GM18519 (cell line): ENCODE measurements at regions not wholly inside any gene's neighbourhood (a gene's known extent, or its start where the extent isn't known, plus 50 kb on each side); places are given as distances from the start of the nearest gene placed in this dataset.
"Not testable (repeated sequence)": the region's sequence is repeated elsewhere in the genome, so short reads cannot be mapped to it uniquely, and the experiment has no call there.

Source experiments
- ATAC-seq: cut with Tn5 transposase; IDR thresholded peaks from one replicate; pipeline ENCODE4 v1.9.1; 2021; ENCODE audit warnings: mild to moderate bottlenecking, moderate library complexity; ENCODE audit not compliant: unreplicated experiment, low FRiP score

DNA sequence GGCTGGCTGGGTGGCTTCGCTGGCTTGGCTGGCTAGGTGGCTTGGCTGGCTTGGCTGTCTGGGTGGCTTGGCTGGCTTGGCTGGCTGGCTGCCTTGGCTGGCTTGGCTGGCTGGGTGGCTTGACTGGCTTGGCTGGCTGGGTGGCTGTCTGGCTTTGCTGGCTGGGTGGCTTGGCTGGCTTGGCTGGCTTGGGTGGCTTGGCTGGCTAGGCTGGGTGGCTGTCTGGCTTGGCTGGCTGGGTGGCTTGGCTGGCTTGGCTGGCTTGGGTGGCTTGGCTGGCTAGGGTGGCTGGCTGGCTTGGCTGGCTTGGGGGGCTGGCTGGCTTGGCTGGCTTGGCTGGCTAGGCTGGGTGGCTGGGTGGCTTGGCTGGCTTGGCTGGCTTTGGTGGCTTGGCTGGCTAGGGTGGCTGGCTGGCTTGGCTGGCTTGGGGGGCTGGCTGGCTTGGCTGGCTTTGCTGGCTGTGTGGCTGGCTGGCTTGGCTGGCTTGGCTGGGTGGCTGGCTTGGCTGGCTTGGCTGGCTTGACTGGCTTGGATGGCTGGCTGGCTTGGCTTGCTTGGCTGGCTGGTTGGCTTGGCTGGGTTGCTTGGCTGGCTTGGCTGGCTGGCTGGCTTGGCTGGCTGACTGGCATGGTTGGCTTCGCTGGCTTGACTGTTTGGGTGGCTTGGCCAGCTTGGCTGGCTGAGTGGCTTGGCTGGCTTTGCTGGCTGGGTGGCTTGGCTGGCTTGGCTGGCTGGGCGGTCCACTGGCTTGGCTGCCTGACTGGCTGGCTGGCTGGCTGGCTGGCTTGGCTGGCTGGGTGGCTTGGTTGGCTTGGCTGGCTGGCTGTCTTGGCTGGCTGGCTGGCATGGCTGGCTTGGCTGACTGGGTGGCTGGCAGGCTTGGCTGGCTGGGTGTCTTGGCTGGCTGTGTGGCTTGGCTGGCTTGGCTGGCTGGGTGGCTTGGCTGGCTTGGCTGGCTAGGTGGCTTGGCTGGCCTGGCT is 436.3 kb downstream of the GOLGA6L6 start:
- ATAC-seq: not testable (repeated sequence)

DNA sequence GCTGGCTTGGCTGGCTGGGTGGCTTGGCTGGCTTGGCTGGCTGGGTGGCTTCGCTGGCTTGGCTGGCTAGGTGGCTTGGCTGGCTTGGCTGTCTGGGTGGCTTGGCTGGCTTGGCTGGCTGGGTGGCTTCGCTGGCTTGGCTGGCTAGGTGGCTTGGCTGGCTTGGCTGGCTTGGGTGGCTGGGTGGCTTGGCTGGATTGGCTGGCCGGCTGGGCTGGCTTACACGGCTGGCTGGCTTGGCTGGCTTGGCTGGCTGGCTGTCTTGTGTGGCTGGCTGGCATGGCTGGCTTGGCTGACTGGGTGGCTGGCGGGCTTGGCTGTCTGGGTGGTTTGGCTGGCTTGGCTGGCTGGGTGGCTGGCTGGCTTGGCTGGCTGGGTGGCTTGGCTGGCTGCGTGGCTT is 437.0 kb downstream of the GOLGA6L6 start:
- not testable (repeated sequence) for ATAC-seq

DNA sequence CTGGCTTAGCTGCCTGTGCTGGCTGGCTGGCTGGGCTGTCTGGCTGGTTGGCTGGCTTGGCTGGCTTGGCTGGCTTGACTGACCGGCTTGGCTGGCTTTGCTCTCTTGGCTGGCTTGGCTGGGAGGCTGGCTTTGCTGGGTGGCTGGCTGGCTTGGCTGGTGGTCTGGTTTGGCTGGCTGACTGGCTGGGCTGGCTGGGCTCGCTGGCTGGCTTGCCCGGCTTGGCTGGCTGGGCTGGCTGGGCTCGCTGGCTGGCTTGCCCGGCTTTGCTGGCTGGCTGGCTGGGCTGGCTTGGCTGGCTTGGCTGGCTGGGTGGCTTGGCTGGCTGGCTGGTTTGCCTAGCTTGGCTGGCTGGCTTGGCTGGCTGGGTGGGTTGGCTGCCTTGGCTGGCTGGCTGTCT is 438.7 kb downstream of the GOLGA6L6 start:
- not testable (repeated sequence) for ATAC-seq

DNA sequence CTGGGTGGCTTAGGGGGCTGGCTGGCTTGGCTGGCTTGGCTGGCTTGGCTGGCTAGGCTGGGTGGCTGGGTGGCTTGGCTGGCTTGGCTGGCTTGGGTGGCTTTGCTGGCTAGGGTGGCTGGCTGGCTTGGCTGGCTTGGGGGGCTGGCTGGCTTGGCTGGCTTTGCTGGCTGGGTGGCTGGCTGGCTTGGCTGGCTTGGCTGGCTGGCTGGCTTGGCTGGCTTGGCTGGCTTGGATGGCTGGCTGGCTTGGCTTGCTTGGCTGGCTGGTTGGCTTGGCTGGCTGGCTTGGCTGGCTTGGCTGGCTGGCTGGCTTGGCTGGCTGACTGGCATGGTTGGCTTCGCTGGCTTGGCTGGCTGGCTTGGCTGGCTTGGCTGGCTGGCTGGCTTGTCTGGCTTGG is 439.4 kb downstream of the GOLGA6L6 start:
- ATAC-seq: not testable (repeated sequence)

DNA sequence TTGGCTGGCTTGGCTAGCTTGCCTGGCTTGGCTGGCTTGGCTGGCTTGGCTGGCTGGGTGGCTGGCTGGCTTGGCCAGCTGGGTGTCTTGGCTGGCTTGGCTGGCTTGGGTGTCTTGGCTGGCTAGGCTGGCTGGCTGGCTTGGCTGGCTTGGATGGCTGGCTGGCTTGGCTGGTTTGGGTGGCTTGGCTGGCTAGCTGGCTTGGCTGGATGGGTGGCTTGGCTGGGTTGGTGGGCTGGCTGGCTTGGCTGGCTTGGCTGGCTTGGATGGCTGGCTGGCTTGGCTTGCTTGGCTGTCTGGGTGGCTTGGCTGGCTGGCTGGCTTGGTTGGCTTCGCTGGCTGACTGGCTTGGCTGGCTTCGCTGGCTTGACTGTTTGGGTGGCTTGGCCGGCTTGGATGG is 440.3 kb downstream of the GOLGA6L6 start:
- not testable (repeated sequence) for ATAC-seq

DNA sequence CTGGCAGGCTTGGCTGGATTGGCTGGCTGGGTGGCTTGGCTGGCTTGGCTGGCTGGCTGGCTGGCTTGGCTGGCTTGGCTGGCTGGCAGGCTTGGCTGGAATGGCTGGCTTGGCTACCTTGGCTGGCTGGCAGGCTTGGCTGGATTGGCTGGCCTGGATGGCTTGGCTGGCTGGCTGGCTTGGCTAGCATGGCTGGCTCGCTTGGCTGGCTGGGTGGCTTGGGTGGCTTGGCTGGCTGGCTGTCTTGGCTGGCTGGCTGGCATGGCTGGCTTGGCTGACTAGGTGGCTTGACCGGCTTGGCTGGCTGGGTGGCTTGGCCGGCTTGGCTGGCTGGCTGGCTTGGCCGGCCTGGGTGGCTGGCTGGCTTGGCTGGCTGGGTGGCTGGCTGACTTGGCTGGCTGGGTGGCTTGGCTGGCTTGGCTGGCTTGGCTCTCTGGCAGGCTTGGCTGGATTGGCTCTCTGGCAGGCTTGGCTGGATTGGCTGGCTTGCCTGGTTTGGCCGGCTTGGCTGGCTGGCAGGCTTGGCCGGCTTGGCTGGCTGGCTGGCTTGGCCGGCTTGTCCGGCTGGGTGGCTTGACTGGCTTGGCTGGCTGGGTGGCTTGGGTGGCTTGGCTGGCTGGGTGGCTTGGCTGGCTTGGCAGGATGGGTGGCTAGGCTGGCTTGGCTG is 440.9 kb downstream of the GOLGA6L6 start:
- not testable (repeated sequence) for ATAC-seq

DNA sequence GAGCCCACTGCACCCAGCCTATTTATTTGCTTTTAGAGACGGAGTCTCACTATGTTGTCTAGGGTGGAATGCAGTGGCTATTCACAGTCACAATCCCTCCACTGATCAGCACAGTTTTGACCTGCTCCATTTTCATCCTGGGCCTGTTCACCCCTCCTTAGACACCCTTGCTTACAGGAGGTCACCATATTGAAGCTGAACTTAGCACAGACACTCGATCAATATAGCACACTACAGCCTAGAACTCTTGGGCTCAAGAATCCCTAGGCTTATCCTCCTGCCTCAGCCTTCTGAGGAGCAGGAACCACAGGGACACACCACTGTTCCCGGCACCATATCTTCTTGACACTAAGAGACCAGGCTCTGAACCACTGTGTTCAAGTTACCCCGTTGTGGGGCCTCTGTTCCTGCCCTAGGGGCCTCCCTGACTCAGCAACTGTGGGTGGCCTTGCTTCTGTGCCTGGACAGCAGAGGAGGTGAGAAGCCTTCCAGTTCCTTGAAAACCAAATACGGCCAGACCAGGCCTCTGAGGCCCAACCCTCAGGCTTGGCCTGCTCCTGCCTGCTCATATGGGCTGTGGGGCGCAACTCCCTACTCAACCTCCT is 445.8 kb downstream of the GOLGA6L6 start:
- not testable (repeated sequence) for ATAC-seq

DNA sequence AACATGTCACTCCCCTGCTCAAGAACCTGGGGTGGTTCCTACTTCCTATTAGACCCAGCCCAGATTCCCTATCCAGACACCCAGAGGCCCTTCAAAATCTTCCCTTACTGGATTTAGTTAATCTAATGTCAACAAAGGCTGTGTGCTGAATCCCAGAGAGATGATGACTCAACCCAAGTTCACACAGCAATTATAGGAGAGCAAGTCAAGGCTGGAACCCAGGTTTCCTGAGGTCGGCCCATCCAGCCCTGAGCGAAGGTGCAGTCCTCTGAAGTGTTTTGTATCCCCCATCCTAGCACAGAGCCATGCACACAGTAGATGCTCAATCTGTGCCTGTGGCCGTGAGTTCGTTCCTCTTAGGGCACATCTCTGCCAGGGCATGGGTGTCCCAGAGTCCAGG is 452.1 kb downstream of the GOLGA6L6 start:
- not testable (repeated sequence) for ATAC-seq

DNA sequence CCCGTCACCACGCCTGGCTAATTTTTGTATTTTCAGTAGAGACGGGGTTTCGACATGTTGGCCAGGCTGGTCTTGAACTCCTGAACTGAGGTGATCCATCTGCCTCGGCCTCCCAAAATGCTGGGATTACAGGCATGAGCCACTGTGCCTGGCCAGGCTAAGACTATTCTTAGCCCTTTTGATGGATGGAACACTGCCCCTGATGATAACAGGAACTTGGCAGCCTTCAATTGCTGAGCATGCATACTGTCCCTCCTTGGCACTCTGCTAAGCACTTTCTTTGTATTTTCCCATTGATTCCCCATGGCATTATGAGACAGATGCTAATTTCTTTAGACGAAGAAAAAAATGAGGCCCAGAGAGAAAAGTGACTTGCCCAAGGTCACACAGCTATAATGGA is 457.6 kb downstream of the GOLGA6L6 start:
- ATAC-seq: not testable (repeated sequence)

DNA sequence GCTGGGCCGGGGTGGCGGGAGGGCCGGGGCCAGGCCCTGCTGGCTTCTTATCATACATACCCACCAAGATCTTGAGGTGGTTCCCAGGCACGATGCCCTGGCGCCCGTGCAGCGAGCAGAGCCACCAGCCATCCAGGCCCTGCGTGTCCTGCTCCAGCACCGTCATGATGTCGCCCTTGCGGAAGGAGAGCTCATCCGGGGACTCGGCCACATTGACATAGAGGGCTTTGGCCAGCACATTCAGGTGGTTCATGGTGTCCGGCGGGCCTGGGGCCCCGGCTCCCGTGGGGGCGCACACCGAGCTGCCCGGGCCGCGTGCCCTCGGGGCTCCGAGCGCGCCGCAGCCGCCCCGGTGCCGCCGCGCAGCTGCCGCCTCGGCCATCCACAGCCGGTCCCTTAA is 467.5 kb downstream of the GOLGA6L6 start:
- ATAC-seq: not testable (repeated sequence)

DNA sequence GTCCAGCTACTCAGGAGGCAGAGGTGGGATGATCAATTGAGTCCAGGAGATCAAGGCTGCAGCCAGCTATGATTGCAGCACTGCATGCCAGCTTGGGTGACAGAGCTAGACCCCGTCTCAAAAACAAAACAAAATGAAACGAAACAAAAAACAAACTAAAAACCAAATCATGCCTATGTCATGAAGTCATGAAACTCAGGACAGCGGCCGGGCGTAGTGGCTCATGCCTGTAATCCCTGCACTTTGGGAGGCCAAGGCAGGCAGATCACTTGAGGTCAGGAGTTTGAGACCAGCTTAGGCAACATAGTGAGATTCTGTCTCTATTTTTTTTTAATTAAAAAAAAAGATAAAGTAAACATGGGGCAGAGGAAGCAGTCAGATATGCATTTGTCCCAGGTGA is 472.6 kb downstream of the GOLGA6L6 start:
- not testable (repeated sequence) for ATAC-seq

DNA sequence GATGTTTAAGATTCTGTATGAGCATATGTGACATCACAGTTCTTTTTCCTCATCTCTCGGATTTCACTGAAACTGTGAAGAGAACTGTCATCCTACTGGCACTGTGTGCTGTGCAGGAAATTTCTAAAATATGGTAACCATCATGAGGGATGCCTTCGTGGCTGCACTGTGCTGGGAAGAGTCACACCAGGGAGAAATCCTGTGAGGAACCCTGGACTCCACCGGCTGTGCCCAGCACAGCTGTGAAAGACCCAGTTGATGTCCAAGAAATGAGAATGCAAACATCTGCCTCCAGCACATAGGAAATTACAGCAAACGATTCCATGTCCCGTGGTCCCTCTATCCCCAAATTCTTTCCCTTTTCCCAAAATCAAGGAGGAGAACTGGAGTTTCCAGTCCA is 475.4 kb downstream of the GOLGA6L6 start:
- ATAC-seq: not testable (repeated sequence)

DNA sequence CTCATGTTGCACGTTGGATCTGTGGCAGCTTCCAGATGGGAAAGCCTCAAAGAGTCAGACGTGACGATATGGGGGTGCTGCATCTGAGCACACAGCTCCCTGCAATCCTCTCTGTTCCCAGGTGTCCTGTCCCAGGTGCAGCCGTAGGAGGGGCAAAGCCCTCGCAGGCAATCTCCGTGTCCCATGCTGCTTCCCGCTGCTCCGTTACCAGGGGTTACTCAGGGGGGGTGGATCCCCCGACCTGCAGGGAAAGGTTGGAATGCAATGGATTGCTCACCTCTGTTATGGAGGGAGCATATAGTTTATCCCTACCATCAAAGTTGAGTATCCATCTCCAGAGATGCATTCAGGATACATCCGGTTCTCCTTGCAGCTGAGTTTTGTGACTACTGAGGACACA is 476.1 kb downstream of the GOLGA6L6 start:
- not testable (repeated sequence) for ATAC-seq

DNA sequence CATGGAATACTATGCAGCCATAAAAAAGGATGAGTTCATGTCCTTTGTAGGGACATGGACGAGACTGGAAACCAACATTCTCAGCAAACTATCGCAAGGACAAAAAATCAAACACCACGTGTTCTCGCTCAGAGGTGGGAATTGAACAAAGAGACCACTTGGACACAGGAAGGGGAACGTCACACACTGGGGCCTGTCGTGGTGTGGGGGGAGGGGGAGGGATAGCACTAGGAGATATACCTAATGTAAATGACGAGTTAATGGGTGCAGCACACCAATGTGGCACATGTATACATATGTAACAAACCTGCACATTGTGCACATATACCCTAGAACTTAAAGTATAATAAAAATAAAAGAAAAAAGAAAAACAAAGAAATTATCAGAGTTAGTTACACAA is 478.4 kb downstream of the GOLGA6L6 start:
- not testable (repeated sequence) for ATAC-seq

DNA sequence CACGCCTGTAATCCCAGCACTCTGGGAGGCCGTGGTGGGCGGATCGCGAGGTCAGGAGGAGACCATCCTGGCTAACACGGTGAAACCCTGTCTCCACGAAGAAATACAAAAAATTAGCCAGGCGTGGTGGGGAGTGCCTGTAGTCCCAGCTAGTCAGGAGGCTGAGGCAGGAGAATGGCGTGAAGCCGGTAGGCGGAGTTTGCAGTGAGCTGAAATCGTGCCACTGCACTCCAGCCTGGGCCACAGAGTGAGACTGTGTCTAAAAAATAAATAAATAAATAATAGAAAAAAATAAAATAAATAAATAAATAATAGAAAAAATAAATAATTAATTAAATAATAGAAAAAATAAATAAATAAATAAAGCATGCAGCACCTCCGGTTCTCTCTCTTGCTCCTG is 480.8 kb downstream of the GOLGA6L6 start:
- not testable (repeated sequence) for ATAC-seq

DNA sequence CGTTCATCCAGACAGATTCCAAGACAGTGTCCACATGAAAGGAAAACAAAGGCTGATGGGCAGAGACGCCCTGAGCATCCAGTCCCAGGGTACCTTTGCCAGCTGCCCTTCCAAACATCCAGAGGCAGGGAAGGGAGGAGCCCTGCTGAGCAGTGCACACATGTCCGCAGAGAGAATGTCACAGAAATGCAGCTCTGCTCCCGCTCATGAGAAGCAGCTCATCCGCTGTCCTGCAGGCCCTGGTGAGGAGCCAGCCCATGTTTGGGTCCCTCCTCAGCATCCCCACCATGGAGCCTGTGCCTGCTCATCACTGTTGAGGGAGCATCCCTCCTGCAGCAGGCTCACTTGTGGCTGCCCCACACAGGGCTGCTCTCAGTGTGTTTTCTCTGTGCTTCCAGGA is 484.7 kb downstream of the GOLGA6L6 start:
- not testable (repeated sequence) for ATAC-seq

DNA sequence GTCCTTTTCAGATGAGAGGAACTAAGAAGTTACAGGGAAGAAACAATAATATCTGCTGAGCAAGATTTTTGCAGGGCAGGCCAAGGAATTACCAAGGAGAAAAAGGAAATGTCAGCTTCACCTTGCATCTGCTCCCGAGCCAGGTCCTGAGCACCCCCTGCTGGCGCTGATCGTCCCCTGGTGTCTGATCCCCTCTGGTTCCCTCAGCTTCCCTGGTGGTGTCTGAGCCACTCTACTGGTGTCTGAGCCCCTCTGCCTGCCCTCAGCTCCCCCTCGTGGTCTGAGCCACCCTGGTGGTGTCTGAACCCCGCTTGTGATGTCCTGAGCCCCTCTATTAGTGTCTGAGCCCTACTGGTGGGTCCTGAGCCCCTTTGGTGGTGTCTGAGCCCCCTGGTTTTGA is 485.7 kb downstream of the GOLGA6L6 start:
- not testable (repeated sequence) for ATAC-seq

DNA sequence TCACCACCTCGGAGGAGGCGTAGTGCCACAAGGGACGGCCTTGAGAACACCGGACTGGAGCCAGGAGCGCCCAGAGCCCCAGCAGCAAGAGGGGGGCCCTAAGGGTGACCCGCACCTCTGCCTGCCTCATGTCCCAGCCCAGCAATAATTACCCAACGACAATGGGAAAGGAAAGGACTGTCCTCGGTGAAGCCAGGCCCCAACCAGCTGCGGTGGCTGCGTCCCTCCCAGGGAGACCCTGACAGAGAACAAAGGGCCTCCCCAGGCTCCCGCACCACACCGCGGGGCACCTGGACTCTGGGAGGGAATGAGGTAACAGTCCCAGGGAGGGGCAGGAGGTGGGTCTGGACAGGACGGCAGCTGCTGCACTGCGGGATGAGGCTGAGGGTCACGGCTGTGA is 493.4 kb downstream of the GOLGA6L6 start:
- ATAC-seq: not testable (repeated sequence)

DNA sequence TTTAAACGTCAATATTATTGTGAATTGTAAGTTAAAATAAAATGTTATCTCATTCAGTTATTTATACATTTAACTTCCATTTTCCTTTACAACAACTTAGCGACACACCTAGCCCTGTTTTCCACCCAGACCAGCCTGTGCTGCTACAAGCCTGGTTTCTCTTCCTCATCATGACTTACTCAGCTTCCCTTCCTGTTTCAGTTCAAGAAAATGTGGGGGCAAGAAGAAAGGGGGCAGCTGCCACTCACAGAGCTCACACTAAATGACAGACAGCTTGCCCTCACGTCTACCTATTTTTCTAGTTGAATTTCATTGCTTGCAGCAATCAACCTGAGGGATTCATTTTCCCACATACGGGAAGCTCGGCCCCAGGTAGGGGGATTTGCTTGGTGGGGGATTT is 496.4 kb downstream of the GOLGA6L6 start:
- not testable (repeated sequence) for ATAC-seq

DNA sequence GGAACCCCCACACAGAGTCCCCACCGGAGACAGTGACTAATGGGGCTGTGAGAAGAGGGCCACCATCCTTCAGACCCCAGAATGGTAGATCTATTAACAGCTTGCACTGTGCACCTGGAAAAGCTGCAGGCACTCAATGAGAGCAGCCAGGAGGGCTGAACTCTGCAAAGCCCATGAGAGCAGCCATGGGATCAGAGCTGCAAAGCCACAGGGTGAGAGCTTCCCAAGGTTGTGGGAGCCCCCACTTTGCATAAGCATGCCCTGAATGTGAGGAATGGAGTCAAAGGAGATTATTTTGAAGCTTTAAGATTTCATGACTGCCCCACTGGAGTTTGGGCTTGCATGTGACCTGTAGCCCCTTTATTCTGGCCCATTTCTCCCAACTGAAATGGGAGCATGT is 500.9 kb downstream of the GOLGA6L6 start:
- ATAC-seq: not testable (repeated sequence)

DNA sequence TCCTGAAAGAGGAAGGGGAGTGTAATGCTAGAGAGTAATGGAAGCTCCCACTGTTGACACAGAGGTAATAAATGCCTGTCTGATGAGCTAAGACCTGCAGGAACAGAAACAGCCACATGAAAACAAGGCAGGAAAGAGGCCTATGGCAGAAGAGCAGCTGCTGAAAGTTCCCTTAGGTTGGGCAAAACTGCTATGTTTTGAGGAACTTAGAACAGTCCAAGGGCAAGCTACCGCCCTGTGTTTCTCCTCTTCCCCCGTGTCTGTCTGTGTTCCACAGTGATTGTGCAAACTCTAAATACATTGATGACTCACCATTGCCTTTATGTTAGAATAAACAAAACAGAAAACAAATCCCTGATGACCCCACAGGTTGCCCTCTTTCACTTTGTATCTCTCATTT is 516.6 kb downstream of the GOLGA6L6 start:
- not testable (repeated sequence) for ATAC-seq
